ENCODE measurements at regions not wholly inside any gene's neighbourhood (a gene's known extent, or its start where the extent isn't known, plus 50 kb on each side); places are given as distances from the start of the nearest gene placed in this dataset.
"Not testable (repeated sequence)": the region's sequence is repeated elsewhere in the genome, so short reads cannot be mapped to it uniquely, and the experiment has no call there.

DNA sequence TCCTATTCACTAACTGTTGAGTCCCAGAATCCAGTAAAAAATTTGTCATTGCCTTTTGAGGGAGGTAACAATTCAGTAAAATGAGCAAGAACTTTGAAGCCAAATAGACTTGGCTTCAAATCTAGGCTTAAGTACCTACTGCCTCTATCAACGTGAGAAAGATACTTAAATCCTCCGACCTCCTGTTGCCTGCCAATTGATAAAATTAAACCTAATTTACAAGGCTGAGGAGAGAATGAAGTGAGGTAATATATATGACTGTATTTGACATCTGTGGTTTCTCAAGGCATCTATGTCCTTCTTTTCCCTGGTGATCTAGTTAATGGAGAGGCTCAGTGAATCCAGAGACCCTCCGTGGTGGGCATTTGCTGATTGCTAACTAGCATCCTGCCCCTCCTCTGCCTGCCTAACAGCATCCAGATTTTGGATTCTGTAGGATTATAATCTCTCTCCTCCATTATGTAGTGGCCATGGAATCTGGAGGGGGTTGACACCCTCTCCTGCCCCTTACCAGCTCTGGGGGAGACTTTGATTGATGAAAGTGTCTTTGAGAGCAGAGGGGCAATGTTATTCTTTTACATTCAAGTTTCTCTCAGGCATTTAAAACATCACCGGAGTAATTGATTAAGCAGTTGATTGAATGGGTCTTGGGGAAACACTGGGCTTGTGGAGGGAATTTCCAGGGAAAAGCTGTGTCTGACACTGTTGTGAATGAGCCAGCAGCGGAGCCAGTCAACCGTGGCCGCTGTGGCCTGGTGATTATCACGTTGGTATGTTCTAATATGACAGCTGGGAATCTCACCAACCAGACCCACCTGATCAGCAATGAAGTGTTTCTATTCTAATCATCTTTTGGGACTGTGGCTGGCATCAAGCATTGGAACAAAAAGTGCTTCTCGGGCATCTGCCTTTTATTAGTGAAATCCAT is 140.7 kb upstream of the FAM78B start:
- DNase-seq = no peak

GRCh38 chr1:166316306-166316705 is 149.5 kb upstream of the FAM78B start:
- DNase-seq = not testable (repeated sequence)

DNA sequence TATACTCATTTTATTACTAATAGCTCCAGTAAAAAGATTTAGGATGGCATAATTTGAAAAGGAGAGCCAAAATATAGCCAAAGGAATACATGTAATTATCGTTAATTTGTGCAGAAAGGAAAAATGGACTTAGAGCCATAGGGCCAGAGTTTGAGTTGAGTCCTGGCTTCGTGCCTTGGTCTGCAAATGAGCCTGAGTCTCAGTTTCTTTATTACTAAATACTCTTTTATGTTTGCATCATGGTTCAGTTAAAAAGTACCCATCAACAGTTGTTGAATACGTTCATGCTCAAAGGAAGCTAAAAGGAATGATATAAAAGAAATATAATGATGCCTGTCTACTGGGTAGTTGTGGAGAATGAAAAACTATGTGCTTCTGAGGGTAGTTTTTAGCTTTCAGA is 155.7 kb upstream of the FAM78B start:
- DNase-seq = no peak

GRCh38 chr1:166327886-166328285 is 161.1 kb upstream of the FAM78B start:
- no peak for DNase-seq

GRCh38 chr1:166328956-166329355 is 162.2 kb upstream of the FAM78B start:
- no peak for DNase-seq

GRCh38 chr1:166330096-166330495 is 163.3 kb upstream of the FAM78B start:
- no peak for DNase-seq

DNA sequence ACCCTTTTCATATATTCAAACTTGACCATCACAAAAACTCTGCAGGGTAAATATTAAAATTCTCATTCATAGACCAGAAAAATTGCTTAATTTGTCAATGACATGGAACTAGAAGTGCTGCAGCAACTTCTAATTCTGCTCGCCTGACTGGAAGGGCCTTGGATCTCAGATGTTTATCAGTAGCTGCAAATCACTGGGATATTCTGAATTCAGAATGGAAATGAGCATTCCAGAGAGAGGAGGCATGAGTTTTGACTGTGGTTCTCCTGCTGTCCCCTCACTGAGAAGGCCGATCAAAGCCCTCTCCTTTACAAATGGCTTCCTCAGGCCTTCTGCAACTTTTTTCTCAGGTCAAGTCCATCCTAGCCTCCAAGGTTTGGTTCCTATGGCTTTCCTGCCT is 171.3 kb upstream of the FAM78B start:
- DNase-seq = no peak

- DNase-seq = no peak
These were observed 173.9 kb upstream of the FAM78B start for GRCh38 chr1:166340709-166341108.

DNA sequence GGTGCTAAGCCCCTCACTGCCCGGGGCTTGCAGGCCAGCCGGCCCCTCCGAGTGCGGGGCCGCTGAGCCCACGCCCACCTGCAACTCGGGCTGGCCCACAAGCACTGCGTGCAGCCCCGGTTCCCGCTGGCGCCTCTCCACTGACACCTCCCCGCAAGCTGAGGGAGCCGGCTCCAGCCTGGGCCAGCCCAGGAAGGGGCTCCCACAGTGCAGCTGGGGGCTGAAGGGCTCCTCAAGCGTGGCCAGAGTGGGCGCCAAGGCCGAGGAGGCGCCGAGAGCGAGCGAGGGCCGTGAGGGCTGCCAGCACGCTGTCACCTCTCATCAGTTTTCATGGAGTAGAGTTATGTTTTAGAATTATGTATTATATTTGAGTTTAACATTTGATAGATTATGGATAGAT is 176.5 kb upstream of the FAM78B start:
- no peak for DNase-seq

GRCh38 chr1:166350490-166350889 is 183.7 kb upstream of the FAM78B start:
- DNase-seq = no peak

GRCh38 chr1:166351676-166352075 is 184.9 kb upstream of the FAM78B start:
- no peak for DNase-seq

DNA sequence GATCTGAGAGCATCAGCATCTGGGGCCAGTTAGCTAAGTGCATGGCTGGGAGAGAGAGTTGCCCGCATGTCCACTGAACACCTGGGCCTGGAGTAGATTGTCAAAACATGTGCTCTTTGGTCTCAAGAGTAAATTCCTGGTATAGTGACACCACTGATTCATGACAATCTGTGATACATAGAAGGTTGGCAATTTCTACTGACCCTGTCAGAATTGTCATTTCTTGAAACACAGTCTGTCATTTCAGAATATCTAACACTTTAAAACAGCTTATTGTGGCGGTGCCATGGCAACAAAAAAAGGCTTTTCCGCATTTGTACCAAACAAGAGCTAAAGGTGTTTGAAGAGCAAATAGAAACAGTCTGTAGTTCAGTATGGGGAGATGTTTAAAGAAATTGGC is 186.4 kb upstream of the FAM78B start:
- DNase-seq = no peak

DNA sequence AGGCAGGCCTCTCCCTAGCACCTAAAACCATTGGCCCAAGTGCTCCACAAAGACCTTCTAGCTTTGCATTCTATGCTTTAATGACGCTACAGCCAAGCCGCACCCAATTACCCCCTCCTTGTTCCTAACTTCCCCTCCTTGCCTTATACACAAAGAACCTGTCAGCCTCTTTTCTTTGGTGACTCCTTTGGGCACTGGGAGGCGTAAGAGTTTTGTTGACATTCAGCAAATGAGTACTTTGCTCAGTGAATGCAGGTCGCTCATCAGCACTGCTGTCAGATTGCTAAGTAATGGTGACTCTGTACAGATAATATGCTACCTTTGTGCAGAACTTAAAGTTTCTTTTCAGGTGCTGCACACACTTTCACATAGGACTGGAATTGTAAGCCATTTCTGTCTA is 187.6 kb upstream of the FAM78B start:
- DNase-seq = no peak

DNA sequence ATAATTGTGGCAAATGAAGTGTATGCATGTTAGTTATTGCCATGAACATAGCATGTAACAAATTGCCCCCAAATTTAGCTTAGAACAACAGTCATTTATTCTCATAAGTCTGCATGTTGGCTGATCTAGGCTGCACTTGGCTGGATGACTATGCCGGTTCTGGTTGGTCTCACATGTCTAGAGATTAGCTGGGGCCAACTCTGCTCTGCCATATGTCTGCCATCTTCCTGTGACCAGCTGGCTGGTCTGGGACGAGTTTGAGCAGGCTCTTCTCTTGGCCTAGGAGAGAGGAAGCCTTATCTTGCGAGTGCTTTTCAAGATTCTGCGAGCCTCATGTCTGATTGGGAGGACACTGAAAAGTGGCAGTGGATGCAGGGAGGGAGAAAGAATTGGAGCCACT is 198.3 kb upstream of the FAM78B start:
- no peak for DNase-seq

- DNase-seq = no peak
These were observed 201.2 kb upstream of the FAM78B start for GRCh38 chr1:166368030-166368429.

DNA sequence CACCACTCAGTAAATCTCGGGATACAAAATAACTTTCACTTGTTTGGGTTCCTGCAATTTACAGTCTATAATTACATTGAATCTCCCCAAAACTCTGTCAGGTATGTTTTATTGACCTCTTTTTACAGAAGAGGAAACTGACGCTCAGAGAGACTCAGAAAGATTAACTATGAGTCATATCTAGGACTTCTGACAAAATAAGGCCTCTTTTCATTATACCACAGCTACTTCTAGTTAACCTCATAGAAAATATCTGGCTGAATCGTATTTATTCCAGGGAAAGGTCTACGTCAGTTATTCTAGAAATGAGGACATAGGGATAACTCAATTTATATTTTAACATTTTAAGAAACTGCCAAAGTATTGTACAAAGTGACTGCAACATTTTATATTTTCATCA is 211.1 kb upstream of the FAM78B start:
- DNase-seq = no peak

- no peak for DNase-seq
These were observed 212.0 kb upstream of the FAM78B start for GRCh38 chr1:166378805-166379204.

DNA sequence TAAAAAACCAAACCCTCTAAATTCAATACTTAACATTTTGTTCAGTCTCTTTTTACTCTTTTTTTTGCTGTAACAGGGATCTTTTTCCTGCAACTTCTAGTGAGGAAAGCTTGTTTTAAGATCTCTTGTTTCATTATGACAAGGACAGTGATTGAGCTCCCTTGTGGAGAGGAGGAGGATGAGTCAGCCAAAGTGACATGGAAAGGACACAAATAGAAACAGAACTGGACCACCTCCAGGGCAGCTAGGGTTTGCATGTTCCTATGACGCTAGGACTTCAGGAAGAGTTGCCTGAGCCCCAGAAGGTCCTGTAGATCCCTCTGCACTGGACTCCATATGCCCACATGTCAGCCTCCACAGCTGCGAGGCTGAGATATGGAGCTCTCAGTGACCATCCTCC is 212.6 kb upstream of the FAM78B start:
- no peak for DNase-seq

GRCh38 chr1:166383137-166383536 is 216.3 kb upstream of the FAM78B start:
- DNase-seq = no peak

- DNase-seq = no peak
These were observed 217.0 kb upstream of the FAM78B start for GRCh38 chr1:166383635-166384346.

DNA sequence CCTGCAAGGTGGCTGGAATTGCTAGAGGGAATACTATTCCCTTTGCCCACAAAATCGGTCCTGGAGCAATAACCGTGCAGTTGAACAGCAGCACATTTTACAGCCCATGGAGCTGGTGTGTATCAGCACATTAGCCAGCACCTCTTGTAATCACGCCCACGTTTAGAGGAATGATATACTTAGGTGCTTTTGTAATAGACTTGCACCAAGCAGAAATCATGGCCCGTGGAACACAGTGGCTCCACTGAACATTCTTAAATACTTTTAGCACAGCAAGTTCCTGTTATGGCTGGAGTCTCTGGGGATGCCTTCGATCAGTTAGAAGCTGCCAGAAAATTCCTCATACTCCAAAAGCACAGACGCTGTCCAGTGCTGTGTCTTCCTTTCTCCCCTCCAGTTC is 218.1 kb upstream of the FAM78B start:
- no peak for DNase-seq

- peak; percentile 2 for DNase-seq
These were observed 223.7 kb upstream of the FAM78B start for GRCh38 chr1:166390366-166391033.

GRCh38 chr1:166391279-166392066 is 224.7 kb upstream of the FAM78B start:
- peak; percentile 28 for DNase-seq
